Endothelial cell of umbilical vein (primary cell): ENCODE measurements at regions not wholly inside any gene's neighbourhood (a gene's known extent, or its start where the extent isn't known, plus 50 kb on each side); places are given as distances from the start of the nearest gene placed in this dataset.

Source experiments
- EZH2 ChIP-seq: IDR thresholded peaks from 2 replicates; pipeline ENCODE4 v1.6.1; 2012; ENCODE audit warnings: borderline replicate concordance, low read depth, mild to moderate bottlenecking, moderate library complexity, low read length, inconsistent platforms; ENCODE audit not compliant: severe bottlenecking
- GATA2 ChIP-seq: IDR thresholded peaks from 2 replicates; pipeline ENCODE4 v1.7.0; 2011; ENCODE audit warnings: low read depth, mild to moderate bottlenecking, moderate library complexity, mixed read lengths, low read length; ENCODE audit not compliant: insufficient read length, insufficient read depth
- POLR2A ChIP-seq: IDR thresholded peaks from 2 replicates; pipeline ENCODE4 v1.6.1; 2012; ENCODE audit warnings: low read depth, mild to moderate bottlenecking, control low read depth, low read length
- POLR2AphosphoS5 ChIP-seq: IDR thresholded peaks from 2 replicates; pipeline ENCODE4 v1.6.1; 2012; ENCODE audit warnings: low read depth, mild to moderate bottlenecking, control low read depth, low read length, moderate library complexity; ENCODE audit not compliant: insufficient read depth
- TF ChIP-seq, protein P1 (sequence below), 2 donors: IDR thresholded peaks; 1 replicate in 1 of 2; 2 replicates in 1 of 2; pipeline ENCODE4 v1.5.1; 2011; ENCODE audit warnings: low read length in 2 of 2, mild to moderate bottlenecking in 2 of 2, moderate library complexity in 2 of 2, control low read depth in 1 of 2, inconsistent platforms in 1 of 2, low read depth in 1 of 2; ENCODE audit not compliant: insufficient read depth in 1 of 2; ENCODE audit errors: extremely low read depth in 1 of 2

DNA sequence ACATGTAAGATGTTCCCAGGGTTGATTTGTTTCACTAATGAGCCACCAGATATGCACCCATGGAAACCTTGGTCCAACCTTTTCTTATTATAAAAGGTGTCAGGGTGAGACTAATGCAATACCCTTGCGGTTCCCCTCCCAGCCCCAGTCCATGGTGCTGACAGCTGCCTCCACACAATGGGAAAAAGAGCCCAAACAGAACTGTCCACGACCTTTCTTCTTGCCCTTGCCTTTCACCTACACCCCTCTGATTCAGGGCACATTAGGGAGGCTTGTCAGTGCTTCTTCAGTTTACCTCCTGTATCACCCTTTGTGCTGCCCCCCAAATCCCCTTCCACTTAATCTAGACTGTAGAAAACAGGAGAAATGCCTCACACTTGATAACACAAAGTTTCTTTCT is 352.7 kb upstream of the CDH4 start:
- no peak for TF ChIP-seq POLR2AphosphoS5
- TF ChIP-seq, protein P1, sequence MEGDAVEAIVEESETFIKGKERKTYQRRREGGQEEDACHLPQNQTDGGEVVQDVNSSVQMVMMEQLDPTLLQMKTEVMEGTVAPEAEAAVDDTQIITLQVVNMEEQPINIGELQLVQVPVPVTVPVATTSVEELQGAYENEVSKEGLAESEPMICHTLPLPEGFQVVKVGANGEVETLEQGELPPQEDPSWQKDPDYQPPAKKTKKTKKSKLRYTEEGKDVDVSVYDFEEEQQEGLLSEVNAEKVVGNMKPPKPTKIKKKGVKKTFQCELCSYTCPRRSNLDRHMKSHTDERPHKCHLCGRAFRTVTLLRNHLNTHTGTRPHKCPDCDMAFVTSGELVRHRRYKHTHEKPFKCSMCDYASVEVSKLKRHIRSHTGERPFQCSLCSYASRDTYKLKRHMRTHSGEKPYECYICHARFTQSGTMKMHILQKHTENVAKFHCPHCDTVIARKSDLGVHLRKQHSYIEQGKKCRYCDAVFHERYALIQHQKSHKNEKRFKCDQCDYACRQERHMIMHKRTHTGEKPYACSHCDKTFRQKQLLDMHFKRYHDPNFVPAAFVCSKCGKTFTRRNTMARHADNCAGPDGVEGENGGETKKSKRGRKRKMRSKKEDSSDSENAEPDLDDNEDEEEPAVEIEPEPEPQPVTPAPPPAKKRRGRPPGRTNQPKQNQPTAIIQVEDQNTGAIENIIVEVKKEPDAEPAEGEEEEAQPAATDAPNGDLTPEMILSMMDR (IDR thresholded peaks at IDR 0.05; ENCODE audit: extremely low read depth in 1 of 2, insufficient read depth in 1 of 2, low read depth in 1 of 2, low read length in 2 of 2): no peak
- TF ChIP-seq EZH2: no peak
- no peak for TF ChIP-seq GATA2
- TF ChIP-seq POLR2A: no peak
